ENCODE measurements at regions not wholly inside any gene's neighbourhood (a gene's known extent, or its start where the extent isn't known, plus 50 kb on each side); places are given as distances from the start of the nearest gene placed in this dataset.

GRCh38 chr2:18889565-18890332 lies 300.4 kb upstream of the NT5C1B start:
- DNase-seq (ENCODE audit: low read depth): no peak

- DNase-seq (ENCODE audit: low read depth): no peak
Observed at GRCh38 chr2:18885457-18885856, 296.1 kb upstream of the NT5C1B start.

- DNase-seq (ENCODE audit: low read depth): peak; percentile 24
Observed at GRCh38 chr2:18883616-18884456, 294.5 kb upstream of the NT5C1B start.

DNA sequence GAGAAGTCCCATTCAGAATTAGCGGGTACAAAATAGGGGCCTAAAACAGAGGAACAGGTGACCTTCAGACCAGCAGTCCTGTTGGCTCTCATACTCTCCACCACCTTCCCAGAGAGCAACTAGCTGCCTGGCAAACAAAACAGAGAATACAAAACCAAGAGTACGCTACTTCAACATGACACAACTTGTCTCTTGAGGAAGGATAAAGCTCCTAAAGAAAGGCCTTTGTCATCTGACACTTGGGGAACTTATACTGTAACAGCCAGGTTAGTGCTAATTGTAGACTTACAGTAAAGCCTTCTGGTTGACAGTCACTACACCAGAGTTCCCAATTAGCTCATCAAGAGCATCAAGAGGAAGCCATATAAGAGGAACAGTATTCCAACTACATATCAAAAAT lies 282.1 kb upstream of the NT5C1B start:
- DNase-seq (ENCODE audit: low read depth): no peak

DNA sequence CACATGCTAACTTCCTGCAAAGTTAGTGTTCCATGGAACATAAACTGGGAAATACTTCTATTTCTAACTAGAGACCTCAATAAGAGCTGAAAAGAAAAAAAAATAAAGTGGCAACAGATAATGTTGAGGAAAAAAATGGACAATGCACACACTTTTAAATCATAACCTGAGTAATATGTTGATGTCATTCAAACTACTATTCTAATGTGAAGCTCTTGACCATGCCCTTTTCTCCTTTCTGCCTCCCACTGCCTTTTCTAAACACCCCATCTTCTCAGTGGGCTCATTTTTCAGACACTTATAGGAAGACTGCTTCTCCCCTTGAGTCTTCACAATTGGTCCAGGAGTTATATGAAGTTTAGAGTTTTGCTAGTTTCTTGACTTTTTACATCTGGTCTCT lies 280.9 kb upstream of the NT5C1B start:
- DNase-seq (ENCODE audit: low read depth): no peak

DNA sequence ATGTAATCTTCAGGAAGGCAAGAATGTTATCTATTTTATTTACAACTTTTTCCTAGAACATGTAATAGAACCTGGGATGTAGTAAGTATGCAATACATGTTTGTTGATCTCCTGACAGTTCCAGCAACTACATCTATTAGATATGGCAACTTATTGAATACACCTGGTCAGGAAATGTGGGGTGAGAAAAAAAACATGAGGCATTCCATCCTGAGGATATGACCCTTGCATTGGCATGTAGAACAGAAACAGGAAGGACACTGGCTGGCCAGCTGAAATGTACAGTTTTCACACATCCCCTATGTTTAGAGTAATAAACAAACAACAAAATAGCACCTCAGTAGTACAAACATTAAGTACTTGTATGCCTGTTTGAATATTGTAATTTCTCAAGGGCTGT lies 272.6 kb upstream of the NT5C1B start:
- no peak for DNase-seq (ENCODE audit: low read depth)

DNA sequence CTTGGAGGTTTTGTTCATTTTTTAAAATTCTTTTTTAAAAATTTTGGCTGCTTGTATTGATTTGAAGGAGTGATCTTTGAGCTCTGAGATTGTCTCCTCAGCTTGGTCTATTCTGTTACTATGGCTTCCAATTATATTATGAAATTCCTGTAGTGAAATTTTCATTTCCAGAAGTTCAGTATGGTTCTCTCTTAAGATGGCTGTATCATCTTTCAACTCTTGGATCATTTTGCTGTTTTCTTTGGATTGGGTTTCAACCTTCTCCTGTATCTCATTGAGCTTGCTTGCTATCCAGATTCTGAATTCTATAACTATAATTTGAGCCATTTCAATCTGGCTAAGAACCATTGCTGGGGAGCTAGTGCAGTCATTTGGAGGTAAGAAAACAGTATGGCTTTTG lies 270.8 kb upstream of the NT5C1B start:
- DNase-seq (ENCODE audit: low read depth): peak; percentile 33

GRCh38 chr2:18856765-18857164 lies 267.4 kb upstream of the NT5C1B start:
- peak; percentile 16 for DNase-seq (ENCODE audit: low read depth)

- no peak for DNase-seq (ENCODE audit: low read depth)
Observed at GRCh38 chr2:18855027-18855426, 265.7 kb upstream of the NT5C1B start.

GRCh38 chr2:18849841-18850578 lies 260.6 kb upstream of the NT5C1B start:
- no peak for DNase-seq (ENCODE audit: low read depth)

GRCh38 chr2:18848646-18849045 lies 259.3 kb upstream of the NT5C1B start:
- DNase-seq (ENCODE audit: low read depth): no peak

- peak; percentile 69 for DNase-seq (ENCODE audit: low read depth)
Observed at GRCh38 chr2:18845854-18846445, 256.6 kb upstream of the NT5C1B start.

DNA sequence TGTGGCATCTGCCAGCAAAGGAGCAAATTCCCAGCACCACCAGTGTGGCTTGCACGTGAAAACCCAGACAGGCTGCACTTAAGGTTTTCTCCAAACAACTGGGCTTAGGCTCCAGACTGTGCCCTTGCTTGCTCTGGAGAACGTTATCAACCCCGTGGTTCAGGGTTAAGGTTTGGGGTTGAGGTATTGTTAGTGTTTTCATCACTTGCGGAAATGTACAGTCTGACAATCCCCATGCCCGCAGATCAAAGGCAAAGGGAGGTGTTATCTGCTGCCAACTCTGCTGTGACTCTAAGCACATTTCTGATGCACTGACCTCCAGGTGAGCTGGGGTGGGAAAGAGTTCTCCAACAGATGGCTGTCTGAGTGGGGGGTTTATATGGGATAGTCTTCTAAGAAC lies 253.5 kb upstream of the NT5C1B start:
- DNase-seq (ENCODE audit: low read depth): no peak

- DNase-seq (ENCODE audit: low read depth): no peak
Observed at GRCh38 chr2:18841248-18842150, 252.1 kb upstream of the NT5C1B start.

DNA sequence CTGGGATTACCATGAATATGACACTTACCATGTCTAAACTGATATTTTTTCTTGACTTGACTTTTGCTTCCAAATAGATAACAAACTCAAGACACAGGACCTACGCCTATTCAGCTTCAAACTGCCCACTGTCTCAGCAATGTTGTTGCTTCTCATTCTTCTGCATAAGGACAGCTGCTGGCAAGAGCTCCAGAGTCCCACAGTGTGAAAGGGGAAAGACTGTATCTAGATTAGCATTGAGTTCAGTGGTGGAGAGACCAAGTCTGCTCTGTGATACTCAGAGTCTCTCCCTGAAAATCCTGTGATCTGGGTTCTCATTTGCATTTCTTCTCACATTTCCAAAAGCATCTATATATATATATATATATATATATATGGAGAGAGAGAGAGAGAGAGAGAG lies 247.9 kb upstream of the NT5C1B start:
- no peak for DNase-seq (ENCODE audit: low read depth)

DNA sequence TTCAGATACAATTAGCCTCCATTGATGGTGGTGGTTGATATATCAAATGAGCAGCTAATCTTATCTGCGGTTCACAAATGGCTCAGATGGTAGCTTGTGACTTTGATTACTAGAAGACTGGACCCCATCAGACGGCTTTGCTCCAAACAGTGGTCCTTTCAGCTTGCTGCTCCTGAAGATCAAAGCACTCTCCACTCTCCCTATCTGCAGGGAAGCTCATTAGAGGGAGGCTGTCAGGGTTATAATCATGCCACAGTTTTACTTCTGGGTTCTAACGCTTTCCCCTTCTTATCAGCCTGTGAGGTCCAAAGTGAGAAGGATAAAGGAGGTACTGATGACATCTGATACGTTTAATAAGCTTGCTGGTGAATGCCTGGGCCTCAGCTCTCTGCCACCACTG lies 247.1 kb upstream of the NT5C1B start:
- no peak for DNase-seq (ENCODE audit: low read depth)

GRCh38 chr2:18835787-18836186 lies 246.4 kb upstream of the NT5C1B start:
- no peak for DNase-seq (ENCODE audit: low read depth)

GRCh38 chr2:18834341-18834740 lies 245.0 kb upstream of the NT5C1B start:
- DNase-seq (ENCODE audit: low read depth): peak; percentile 74

GRCh38 chr2:18833941-18834340 lies 244.6 kb upstream of the NT5C1B start:
- DNase-seq (ENCODE audit: low read depth): no peak

GRCh38 chr2:18831916-18832510 lies 242.6 kb upstream of the NT5C1B start:
- DNase-seq (ENCODE audit: low read depth): no peak

DNA sequence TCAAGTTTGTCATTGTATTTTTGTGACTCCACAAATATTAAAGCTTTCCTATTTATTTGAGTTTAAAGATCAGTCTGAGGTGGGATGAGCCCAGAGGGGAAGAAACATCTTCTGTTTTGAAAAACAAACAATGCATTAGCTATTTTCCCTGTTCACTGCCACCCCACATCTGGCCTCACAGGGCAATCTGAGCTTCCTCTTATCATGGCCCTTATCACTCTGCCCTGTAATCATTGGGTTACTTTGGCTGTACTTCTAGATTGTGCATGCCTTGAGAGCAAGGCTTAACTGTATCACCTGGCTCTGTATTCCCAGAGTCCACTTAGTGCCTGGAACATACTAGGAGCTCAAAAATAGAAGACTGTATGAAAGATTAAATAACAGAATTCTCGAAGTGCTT lies 241.6 kb upstream of the NT5C1B start:
- no peak for DNase-seq (ENCODE audit: low read depth)
